C4-2B (cell line): ENCODE measurements at regions not wholly inside any gene's neighbourhood (a gene's known extent, or its start where the extent isn't known, plus 50 kb on each side); places are given as distances from the start of the nearest gene placed in this dataset.

ENCODE experiments used
- CTCF ChIP-seq: fragments of 450-650 bp; conservative IDR thresholded peaks from 2 replicates; pipeline ENCODE4 v1.5.1; 2017; ENCODE audit warnings: mild to moderate bottlenecking
- ZFX ChIP-seq: fragments of 450-650 bp; IDR thresholded peaks from 2 replicates; pipeline ENCODE4 v1.6.1; 2017

- TF ChIP-seq CTCF, result no peak
- no peak for TF ChIP-seq ZFX
Measured at GRCh38 chr14:25464772-25465171, 414.8 kb upstream of the STXBP6 start.
